Dedifferentiated amniotic fluid mesenchymal stem cell (primary cell): ENCODE measurements at regions not wholly inside any gene's neighbourhood (a gene's known extent, or its start where the extent isn't known, plus 50 kb on each side); places are given as distances from the start of the nearest gene placed in this dataset.
A peak's percentile ranks its signal among the peaks of the same experiment; 100 is the strongest.

ENCODE experiments used
- DNase-seq: peaks from one replicate; pipeline ENCODE4 v3.0.0-alpha.2; 2016; ENCODE audit errors: extremely low spot score

DNA sequence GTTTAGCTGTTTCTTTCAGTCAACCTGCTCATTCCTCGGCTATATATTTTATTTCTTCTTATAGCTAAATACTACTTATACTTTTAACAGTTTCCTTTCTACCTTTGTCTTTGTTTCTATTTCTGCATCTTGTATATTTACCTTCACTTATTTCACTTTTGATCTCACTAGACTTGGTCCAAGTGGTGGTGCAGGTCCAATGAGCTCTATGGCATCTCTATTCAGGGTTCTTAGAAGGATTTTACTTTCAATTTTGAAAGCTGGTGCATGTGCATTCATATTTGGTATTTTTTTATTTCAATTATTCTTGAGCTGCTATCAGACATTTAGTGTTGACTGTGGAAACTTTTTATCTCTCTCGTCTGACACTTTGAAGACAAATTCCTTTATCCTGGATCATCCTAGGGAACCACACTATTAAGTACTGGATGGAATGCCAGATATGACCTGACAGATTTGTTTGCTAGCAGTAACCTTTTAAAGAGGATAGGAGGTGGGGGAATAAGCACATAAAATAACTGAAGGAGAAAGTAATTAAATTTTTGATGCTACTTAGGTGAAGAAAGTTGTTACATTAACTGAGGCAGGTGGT, 123.1 kb upstream of the PJA2 start:
- no peak for DNase-seq

DNA sequence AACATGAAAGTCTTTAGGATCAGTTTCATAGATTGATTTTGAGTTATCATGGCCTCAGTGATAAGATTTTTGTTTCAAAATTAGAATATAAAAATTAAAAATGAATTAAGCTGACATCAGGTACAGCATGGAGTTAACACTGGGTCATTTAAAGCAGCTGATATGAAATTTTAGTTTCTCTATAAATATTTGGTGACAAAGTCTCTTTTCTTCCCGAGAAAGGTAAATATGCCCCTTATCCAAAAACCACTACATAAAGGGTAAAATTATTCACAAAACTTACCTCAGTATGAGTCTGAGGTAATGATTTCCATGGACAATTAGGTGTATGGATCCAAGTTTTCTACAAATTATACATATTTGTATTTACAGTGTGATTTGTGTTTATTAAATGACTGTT, 121.5 kb upstream of the PJA2 start:
- DNase-seq: no peak

DNA sequence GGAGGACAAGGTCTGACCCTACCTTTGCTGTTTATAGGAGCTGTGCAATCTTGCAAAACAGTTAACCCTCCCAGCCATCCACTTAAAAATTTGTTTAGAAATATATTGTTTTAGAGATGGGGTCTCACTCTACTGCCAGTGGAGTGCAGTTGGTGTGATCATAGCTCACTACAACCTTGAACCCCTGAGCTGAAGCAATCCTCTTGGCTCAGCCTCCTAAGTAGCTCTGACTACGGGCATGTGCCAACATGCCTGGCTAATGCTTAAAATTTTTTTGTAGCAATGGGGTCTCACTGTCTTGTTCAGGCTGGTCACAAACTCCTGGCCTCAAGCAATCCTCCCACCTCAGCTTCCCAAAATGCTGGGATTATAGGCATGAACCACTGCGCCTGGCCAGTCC, 120.2 kb upstream of the PJA2 start:
- DNase-seq: no peak

DNA sequence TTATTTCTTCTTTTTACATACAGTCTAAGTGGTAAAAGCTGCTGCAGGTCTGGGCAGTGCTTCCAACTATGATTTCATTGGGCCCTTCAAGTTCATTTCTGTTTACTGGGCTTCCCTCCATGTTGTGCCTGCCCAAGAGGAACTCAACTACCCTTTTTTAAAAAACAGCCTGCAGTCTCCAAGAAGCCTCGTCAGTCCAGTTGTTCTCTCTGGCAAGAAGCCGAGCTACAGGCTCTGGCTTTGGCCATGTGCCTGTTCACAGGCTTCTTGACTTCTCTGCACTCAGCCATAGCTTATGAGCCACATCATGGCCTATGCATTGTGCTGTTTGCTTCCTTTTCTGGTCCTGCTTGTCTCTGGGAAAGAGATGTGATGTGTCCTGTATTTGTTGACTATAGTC, 119.7 kb upstream of the PJA2 start:
- DNase-seq: no peak

DNA sequence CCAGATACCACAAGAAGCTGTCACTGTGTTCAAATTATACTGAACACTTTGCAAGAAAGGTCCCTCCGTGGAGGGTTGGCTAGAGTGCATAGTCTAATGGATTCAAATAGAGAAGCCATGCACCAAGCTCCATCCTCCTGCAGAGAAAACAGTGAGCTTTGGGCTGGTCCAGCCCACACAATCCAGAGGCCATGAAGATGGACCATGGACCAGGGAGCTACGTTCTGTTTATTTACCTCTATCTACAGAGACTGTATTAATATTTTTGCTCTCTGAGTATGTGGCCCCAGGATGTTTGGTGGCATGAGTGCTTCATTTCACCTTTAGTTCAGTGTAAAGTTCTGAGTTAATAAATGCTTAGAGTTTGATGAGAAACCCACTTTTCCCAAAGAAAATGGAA, 114.8 kb upstream of the PJA2 start:
- no peak for DNase-seq

DNA sequence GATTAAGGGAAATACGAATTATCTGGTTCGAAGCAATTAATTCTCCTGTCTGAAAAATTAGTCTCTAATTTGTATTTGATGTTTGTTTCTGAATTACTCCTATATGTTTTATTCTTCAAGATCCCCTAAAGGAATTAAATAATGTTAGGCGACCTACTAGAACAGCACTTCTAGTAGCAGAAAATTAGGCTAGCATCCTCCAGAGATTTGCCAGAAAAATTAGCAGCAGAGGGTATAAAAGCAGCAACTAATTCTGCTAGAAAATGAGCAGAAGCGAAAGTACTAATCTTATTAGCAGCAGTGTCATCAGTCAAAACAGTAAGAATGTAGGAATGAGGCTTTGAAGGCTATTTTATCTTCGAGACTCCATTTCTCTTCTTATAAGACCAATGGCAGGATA, 114.3 kb upstream of the PJA2 start:
- DNase-seq: no peak

DNA sequence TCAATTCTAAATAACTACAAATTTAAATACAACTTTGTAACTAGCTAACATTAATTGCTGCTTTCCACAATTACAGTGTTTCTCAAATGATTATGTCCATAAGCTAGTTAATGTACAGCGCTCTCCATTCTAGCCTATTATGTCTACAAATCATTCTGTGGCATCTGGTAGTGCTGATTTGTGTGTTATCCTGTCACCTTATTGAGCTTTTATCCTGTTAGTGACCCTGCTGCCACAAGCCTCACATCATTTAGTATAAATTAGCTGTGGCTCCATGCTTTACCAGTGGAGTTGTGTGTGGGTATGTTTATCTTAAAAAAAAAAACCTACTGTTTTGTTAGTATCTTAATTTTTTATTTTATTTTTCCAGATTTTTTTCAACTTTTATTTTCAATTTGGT, 112.6 kb upstream of the PJA2 start:
- DNase-seq: no peak

DNA sequence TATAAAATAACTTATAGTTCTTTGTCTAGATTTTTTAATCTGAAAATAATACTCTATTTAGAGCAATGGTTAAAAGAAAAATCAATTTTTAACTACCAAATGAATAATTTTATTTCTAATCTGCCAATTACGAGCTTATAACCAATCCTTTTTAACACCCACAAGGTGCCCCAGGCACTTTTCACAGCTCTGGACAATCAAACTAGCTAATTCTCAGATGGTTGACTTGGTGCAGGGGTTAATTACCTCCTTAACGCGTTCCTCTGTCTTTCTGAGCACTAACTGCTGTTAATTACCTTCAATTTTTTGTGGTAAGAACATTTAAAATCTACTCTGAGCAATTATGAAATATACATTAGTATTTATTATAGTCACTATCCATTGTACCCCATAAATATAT, 109.6 kb upstream of the PJA2 start:
- DNase-seq: no peak

DNA sequence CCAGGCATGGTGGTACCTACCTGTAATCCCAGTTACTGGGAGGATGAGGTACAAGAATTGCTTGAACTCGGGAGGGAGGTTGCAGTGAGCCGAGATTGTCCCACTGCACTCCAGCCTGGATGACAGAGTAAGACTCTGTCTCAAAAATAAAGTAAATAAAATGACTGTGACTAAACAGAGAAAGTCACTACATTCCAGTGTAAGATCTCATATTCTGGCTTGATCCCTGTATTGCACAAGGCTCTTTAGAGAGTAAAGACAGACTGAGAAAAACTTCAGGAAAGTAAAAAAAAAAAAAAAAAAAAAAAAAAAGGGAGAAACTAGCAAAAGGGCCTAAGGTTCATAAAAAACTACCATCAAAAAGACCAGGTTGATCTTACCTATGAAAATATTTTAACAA, 106.6 kb upstream of the PJA2 start:
- peak; percentile 69 for DNase-seq

DNA sequence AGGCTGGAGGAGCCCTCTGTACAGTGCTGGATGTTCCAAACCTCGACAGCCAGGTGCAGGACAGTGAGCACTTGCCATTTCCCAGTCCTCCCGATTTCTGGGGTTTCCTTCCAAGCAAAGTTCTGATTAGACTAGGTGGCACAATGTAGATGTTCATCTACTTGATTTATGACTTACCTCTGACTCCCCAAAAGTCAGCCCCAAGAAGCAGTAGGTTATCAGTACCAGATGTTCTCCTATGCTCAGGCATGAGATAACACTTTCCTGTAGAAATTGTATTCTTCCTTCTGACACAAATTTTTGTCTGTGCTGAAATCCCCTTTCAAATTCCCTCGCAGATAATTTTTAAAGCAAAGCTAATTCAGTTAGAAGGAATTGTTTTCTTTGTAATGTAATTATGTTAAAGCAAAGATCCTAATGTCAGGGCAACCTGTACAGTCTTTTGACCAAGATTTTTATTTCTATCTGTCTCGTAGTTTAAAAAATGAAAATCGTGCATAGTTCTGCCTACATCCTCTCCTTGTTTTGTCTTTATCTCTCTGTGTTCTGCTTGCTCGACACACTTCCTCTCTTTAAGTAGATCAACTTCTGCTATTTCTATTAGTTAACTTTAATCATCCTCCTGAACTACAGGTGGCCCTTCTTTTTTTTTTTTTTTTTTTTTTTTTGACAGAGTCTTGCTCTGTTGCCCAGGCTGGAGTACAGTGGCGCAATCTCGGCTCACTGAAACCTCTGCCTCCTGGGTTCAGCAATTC, 102.4 kb upstream of the PJA2 start:
- DNase-seq: no peak

DNA sequence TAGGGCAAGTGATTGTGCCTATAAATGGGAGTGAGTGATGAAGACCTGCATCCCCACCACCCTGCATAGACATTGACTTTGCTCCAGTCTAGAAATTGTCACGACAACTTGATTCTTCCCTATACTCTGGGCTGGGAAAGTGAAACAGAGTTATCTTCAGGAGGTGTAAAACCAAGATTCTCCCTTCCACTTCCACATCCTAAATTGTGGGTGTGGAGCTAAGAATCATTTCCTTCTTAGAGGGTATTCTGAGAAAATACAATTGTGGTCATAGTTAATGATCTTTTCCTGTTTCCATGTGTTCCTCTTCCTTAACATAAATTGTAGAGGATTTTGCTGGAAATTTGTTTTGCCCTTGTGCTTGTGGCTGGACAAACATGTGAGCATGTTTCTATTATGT, 96.8 kb upstream of the PJA2 start:
- no peak for DNase-seq

DNA sequence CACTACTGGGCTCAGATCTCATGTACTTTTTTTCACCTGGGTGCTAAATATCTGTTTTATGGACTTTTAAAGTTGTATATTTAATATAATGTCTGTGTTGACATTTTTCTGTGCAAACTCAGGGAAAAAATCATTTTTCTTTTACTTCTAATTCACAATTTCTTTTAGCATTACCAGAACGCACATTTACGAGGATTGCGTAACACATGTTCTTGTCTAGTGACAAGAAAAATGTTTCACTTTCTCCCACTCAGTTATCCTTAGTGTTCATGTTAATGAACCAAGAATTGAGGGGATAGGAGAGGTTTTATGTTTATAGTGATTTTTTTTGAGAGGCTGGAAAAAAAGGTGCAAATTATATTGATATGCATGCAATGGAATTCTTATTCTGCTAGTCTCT, 86.3 kb upstream of the PJA2 start:
- DNase-seq: no peak

DNA sequence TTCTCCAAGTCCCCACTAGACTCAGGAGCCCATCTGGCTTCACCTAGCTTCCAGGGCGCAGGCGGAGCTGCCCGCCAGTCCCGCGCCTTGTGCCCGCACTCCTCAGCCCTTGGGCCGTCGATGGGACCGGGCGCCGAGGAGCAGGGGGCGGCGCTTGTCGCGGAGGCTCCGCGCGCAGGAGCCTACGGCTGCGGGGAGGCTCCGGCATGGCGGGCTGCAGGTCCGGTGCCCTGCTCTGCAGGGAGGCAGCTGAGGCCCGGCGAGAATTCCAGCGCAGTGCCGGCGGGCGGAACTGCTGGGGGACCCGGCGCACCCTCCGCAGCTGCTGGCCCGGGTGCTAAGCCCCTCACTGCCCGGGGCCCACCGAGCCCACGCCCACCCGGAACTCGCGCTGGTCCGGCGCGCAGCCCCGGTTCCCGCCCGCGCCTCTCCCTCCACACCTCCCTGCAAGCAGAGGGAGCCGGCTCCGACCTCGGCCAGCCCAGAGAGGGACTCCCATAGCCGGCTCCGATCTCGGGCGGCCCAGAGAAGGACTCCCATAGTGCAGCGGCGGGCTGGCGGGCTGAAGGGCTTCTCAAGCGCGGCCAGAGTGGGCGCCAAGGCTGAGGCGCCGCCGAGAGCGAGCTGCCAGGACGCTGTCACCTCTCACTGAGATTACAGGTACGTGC, 78.1 kb upstream of the PJA2 start:
- no peak for DNase-seq

DNA sequence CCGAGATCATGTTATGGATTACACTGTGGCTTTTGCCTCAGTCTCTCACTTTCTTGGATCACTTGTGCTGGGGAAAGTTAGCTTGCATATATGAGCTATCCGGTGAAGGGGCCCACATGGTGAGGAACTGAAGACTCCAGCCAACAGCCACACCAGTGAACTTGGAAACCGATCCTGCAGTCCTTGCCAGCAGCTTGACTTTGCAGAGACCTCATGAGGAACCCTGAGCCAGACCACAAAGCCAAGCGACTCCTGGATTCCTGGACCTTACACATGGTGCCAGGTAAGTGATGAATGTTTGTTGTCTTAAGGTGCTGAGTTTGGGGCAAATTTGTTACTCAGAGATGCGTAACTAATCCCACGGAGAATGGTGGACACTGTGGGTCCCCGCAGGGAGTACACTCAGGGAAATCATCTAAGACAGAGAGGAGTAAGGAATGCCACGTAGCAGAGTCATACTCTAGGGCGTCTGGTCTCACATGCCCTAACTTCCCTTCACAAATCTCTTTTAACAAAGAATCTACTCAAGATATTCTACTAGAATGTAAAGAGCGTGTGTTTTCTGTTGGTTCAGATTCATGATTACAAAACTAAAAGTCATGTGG, 76.5 kb upstream of the PJA2 start:
- no peak for DNase-seq

DNA sequence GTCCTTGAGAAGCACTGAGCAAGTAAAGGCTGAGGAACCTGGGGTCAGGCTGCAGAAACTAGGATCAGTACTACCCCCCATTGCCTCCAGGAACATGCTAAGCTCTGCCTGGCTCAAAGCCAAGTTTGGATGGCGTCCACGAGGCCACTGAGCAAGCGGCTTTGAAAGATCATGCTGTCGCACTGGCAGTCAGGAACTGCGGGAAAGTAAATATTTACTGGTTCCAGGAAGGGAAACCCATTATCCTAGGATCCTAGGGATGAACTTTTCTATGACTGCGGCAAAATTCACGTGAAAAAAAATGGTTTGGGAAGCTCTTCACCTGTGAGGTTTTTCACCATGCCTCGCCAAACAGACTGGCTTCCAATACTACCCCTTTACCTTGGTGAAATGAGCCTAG, 75.3 kb upstream of the PJA2 start:
- DNase-seq: no peak

DNA sequence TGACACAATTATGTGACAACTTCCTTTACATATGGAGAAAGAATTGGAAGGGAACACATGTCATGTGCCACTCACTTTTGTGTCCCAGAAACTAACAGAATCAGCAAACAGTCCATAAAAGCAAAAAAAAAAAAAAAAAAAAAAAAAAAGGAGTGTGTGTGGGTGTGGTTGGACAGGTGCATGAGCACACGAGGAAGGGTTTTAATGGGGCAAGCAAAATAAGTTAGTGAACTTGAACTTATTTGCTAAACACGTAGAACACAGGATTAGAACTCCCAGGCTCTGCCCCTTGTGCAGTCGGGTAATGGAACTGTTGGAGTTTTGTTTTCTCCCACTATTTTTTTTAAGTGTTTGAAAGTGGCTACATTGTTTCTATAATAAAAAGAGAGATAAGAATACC, 74.8 kb upstream of the PJA2 start:
- DNase-seq: no peak

DNA sequence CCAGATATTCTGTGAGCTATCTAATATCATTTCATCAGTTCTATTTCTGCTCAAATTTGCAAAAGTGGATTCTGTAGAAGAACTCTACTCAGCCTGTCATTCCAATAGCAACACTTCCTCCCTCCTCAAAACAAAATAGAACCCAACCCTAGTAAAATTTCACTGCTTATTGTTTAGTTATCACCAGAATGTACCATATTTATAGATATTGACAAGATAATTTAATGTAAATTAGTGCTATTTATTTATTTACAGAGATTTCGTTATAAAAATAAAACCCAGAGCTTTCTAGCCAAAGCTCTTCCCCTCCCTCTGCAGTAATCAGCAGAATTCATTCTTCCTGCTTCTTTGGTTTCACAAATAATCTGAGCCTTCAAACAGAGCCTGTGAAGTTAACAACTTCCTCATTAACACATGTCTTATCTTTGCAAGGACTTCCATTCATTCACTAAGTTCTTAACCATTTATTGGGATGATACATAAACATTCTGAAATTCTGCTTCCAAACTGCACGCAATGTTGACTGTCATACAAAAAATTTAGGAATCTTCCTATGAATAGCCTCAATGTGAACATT, 73.7 kb upstream of the PJA2 start:
- DNase-seq: no peak

DNA sequence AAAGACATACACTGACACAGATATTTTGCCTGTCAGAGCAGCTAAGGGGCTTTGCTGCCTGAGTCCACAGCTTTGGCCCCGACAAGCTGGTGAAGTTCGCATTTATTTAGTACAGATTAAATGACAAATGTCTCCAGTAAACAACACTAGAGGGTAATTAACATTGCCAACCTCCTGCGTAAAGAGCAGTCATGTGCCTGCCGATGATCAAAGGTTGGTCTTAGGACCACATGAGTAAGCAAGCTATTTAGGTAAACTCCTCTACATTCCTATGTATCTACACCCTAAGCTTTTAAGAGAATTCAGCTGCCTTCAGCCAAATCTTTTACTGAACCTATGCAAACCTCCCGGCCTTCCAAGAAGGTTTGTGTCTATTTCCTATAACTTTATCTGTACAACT, 73.0 kb upstream of the PJA2 start:
- no peak for DNase-seq

DNA sequence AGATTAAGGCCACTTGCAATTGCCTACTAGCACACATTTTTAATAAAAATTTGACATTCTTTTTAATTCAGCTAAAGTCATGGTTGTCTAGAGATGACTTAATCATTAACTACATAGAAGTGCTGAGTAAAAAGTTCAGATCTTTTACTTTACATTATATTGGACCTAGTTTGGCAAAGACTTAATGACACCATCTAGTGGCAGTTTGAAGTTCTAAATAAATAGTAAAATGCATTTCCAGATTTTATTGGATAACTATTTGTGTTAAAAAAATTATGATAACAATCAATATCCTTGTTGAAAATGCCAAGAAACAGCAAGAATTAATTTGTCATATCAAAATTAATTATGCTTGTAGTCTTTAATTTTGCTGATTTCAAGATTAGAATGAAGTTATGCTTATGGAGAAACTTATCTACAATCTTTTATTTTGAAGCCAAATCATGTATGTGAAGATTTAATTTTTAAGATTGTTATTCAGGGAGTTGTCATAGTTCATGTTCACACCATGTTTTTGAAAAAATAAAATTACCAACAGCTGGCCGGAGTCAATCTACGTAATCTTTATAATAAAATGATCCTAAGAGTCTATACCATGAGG, 69.6 kb upstream of the PJA2 start:
- peak; percentile 30 for DNase-seq

DNA sequence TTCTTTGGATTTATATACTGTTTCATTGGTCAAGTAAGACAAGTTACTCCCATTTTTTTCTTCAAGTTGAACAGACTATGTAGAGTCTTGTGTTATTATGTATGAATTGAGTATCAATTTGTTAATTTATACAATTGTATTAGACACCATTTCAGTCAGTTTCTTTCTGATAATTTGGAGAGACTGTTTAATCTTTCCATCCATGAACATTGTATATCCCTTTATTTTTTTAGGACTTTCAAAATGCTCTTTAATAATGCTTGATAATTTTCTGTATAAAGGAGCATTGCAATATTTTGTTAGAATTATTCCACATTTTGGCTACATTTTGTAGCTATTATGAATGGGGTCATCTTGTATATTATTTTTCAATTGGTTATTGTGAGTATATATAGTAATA, 69.1 kb upstream of the PJA2 start:
- no peak for DNase-seq

DNA sequence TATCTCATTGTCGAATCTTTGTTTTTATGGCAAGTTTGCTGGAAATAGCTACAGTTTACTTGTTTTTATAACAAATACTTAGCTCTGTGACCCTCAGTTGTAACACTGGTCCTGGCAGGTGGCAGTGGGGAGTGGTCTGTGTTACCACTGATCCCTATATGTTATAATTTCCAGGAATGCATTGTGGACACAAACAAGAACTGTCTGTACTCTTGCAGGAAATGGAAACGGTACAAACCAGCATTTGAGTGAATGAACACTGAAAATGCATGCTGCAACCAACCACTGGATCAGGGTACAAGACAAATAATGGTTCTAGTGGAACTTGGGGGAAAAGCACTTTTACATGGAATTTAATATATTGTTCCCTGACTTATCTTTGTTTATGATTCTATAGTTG, 66.5 kb upstream of the PJA2 start:
- no peak for DNase-seq
